Activated CD4-positive, alpha-beta T cell treated with anti-CD3 and anti-CD28 coated beads for 48 hours (primary cell): ENCODE measurements at regions not wholly inside any gene's neighbourhood (a gene's known extent, or its start where the extent isn't known, plus 50 kb on each side); places are given as distances from the start of the nearest gene placed in this dataset.

Experiments
- DNase-seq: peaks from one replicate; pipeline ENCODE4 v3.0.0-alpha.2; 2020

GRCh38 chr2:164288235-164288634 lies 333.0 kb downstream of the GRB14 start:
- no peak for DNase-seq

- no peak for DNase-seq
These were observed 334.2 kb downstream of the GRB14 start for GRCh38 chr2:164287056-164287455.

GRCh38 chr2:164285576-164285975 lies 335.7 kb downstream of the GRB14 start:
- DNase-seq = no peak

- DNase-seq = no peak
These were observed 339.4 kb downstream of the GRB14 start for GRCh38 chr2:164281896-164282295.

GRCh38 chr2:164275659-164276058 lies 345.6 kb downstream of the GRB14 start:
- no peak for DNase-seq

GRCh38 chr2:164260506-164260905 lies 360.8 kb downstream of the GRB14 start:
- no peak for DNase-seq

- no peak for DNase-seq
These were observed 363.5 kb downstream of the GRB14 start for GRCh38 chr2:164257742-164258141.

- DNase-seq = no peak
These were observed 368.6 kb downstream of the GRB14 start for GRCh38 chr2:164252568-164253287.

GRCh38 chr2:164243315-164243714 lies 378.0 kb downstream of the GRB14 start:
- no peak for DNase-seq

GRCh38 chr2:164242409-164242808 lies 378.9 kb downstream of the GRB14 start:
- DNase-seq = no peak

GRCh38 chr2:164234074-164234473 lies 387.2 kb downstream of the GRB14 start:
- DNase-seq = no peak

- DNase-seq = no peak
These were observed 397.3 kb downstream of the GRB14 start for GRCh38 chr2:164224007-164224406.

GRCh38 chr2:164221473-164221872 lies 399.8 kb downstream of the GRB14 start:
- no peak for DNase-seq

- DNase-seq = no peak
These were observed 401.0 kb downstream of the GRB14 start for GRCh38 chr2:164220265-164220664.

- DNase-seq = no peak
These were observed 407.4 kb downstream of the GRB14 start for GRCh38 chr2:164213916-164214315.

GRCh38 chr2:164205347-164205746 lies 415.9 kb downstream of the GRB14 start:
- no peak for DNase-seq

- no peak for DNase-seq
These were observed 418.2 kb downstream of the GRB14 start for GRCh38 chr2:164203131-164203530.

GRCh38 chr2:164198256-164198655 lies 423.0 kb downstream of the GRB14 start:
- DNase-seq = no peak

GRCh38 chr2:164190700-164191099 lies 430.6 kb downstream of the GRB14 start:
- DNase-seq = no peak

GRCh38 chr2:164189851-164190250 lies 431.4 kb downstream of the GRB14 start:
- no peak for DNase-seq

- DNase-seq = no peak
These were observed 434.2 kb downstream of the GRB14 start for GRCh38 chr2:164187121-164187520.

- DNase-seq = no peak
These were observed 434.7 kb downstream of the GRB14 start for GRCh38 chr2:164186591-164186990.

GRCh38 chr2:164182116-164182627 lies 439.1 kb downstream of the GRB14 start:
- DNase-seq = no peak

- no peak for DNase-seq
These were observed 442.3 kb downstream of the GRB14 start for GRCh38 chr2:164178835-164179465.

- no peak for DNase-seq
These were observed 428.8 kb upstream of the FIGN start for GRCh38 chr2:164164602-164165001.
